Lower leg skin (tissue), 4 donors: ENCODE measurements at regions not wholly inside any gene's neighbourhood (a gene's known extent, or its start where the extent isn't known, plus 50 kb on each side); places are given as distances from the start of the nearest gene placed in this dataset.

Experiments used
- DNase-seq, 2 donors: peaks; one replicate each; pipeline ENCODE4 v3.0.0-alpha.2; 2019; ENCODE audit warnings: low spot score in 2 of 2
- H3K4me3 ChIP-seq: fragments of 200-600 bp; sonication (generic); 2 replicates; pipeline ENCODE4 v1.5.1; 2017; ENCODE audit warnings: mild to moderate bottlenecking, low read depth; ENCODE audit not compliant: poor library complexity, severe bottlenecking
- CTCF ChIP-seq, 3 donors: fragments of 450-650 bp; IDR thresholded peaks; one replicate each; pipeline ENCODE4 v1.5.1; 2016; ENCODE audit warnings: antibody characterized with exemption in 3 of 3, mild to moderate bottlenecking in 3 of 3, moderate library complexity in 2 of 3
- POLR2A ChIP-seq, 2 donors: fragments of 450-650 bp; IDR thresholded peaks; one replicate each; pipeline ENCODE4 v1.6.1; 2016 to 2017; ENCODE audit warnings: antibody characterized with exemption in 2 of 2, mild to moderate bottlenecking in 1 of 2, moderate library complexity in 1 of 2
- WGBS, 2 donors: methylation state at CpG; one replicate each; pipeline ENCODE4 v1.1.5; 2018; 5-methylcytosine and 5-hydroxymethylcytosine counted together
- intact Hi-C: fragments of 100-400 bp; cut with DNase I; formaldehyde crosslinking; loops from one replicate; pipeline ENCODE4 v1.15.0; 2023; ENCODE audit warnings: low total_unique reads

GRCh38 chr7:369476-370258 is 79.7 kb downstream of the FOXL3 start:
- WGBS, 2 donors: 51 to 69% methylated on average over 35 to 50 of the region's 57 CpGs
- no peak overlapping the region for H3K4me3 ChIP-seq
- intact Hi-C loops: no loop called here
- TF ChIP-seq POLR2A (IDR thresholded peaks at IDR 0.05) (no peak), CTCF (IDR thresholded peaks at IDR 0.05) (no peak)
- DNase-seq: peak in 1 of 2 donors; percentile 81

GRCh38 chr7:370259-370625 is 80.3 kb downstream of the FOXL3 start:
- no peak overlapping the region for H3K4me3 ChIP-seq
- TF ChIP-seq POLR2A (IDR thresholded peaks at IDR 0.05): no peak
- intact Hi-C loops: no loop called here
- DNase-seq: peak in 1 of 2 donors; percentile 79
- WGBS, 2 donors: 75 to 87% methylated on average over 13 of the region's 13 CpGs

- TF ChIP-seq CTCF (IDR thresholded peaks at IDR 0.05) (no peak), POLR2A (IDR thresholded peaks at IDR 0.05) (no peak)
- H3K4me3 ChIP-seq: no peak overlapping the region
- no peak for DNase-seq
- 71% methylated on average over 6 of the region's 10 CpGs; no CpG with 5 or more reads in 1 of the 2 donors for WGBS, 2 donors
- intact Hi-C loops: no loop called here
Observed at GRCh38 chr7:370775-371118, 80.8 kb downstream of the FOXL3 start.

GRCh38 chr7:371119-371778 is 81.3 kb downstream of the FOXL3 start:
- no peak overlapping the region for H3K4me3 ChIP-seq
- peak in 1 of 2 donors; percentile 77 for DNase-seq
- WGBS, 2 donors: 91 to 92% methylated on average over 8 to 13 of the region's 13 CpGs
- TF ChIP-seq POLR2A (IDR thresholded peaks at IDR 0.05) (no peak), CTCF (IDR thresholded peaks at IDR 0.05) (no peak)
- intact Hi-C loops: no loop called here

GRCh38 chr7:371779-372545 is 82.0 kb downstream of the FOXL3 start:
- intact Hi-C loops: no loop called here
- DNase-seq: peak in 1 of 2 donors; percentile 78
- 93 to 94% methylated on average over 34 to 43 of the region's 43 CpGs for WGBS, 2 donors
- TF ChIP-seq CTCF (IDR thresholded peaks at IDR 0.05) (no peak), POLR2A (IDR thresholded peaks at IDR 0.05) (no peak)
- no peak overlapping the region for H3K4me3 ChIP-seq

- DNase-seq: peak in 1 of 2 donors; percentile 78
- no peak overlapping the region for H3K4me3 ChIP-seq
- TF ChIP-seq POLR2A (IDR thresholded peaks at IDR 0.05): no peak
- TF ChIP-seq CTCF (IDR thresholded peaks at IDR 0.05): no peak
- intact Hi-C loops: no loop called here
- 76 to 77% methylated on average over 15 of the region's 15 CpGs for WGBS, 2 donors
Observed at GRCh38 chr7:372546-372931, 82.6 kb downstream of the FOXL3 start.
